SK-N-SH (cell line): ENCODE measurements at regions not wholly inside any gene's neighbourhood (a gene's known extent, or its start where the extent isn't known, plus 50 kb on each side); places are given as distances from the start of the nearest gene placed in this dataset.

Experiments used
- CTCF ChIA-PET: fragments of 300-600, 350-600 bp; formaldehyde crosslinking; extraction: SDS; loops from one replicate; lab custom pipeline; 2021; lab: Yijun Ruan, JAX
- POLR2A ChIA-PET: fragments of 350-600 bp; sonication (Branson Sonifier 250); formaldehyde crosslinking; extraction: SDS; loops from one replicate; lab custom pipeline; 2020; ENCODE audit warnings: antibody characterized with exemption, inconsistent platforms; lab: Yijun Ruan, JAX
- DNase-seq: peaks from one replicate; pipeline ENCODE4 v3.0.0; 2012
- H2AFZ ChIP-seq: fragments of 200-600 bp; sonication (generic); 2 replicates; pipeline ENCODE4 v1.8.1; 2016; ENCODE audit warnings: antibody characterized with exemption, mild to moderate bottlenecking, low read depth
- H3F3A ChIP-seq: fragments of 200-600 bp; sonication (generic); replicated peaks from 2 replicates; pipeline ENCODE3; 2016; ENCODE audit warnings: antibody characterized with exemption, mild to moderate bottlenecking; ENCODE audit not compliant: insufficient read depth
- H3K27ac ChIP-seq, 2 experiments: fragments of 200-500 bp in 1 of 2; fragments of 200-600 bp in 1 of 2; sonication (Bioruptor generic) in 1 of 2; sonication (generic), shearing (Covaris generic) in 1 of 2; 2 replicates each; pipeline versions ENCODE4 v1.5.1 to v1.6.1; 2014 to 2016; ENCODE audit warnings: low read depth in 2 of 2, inconsistent platforms in 1 of 2, low read length in 1 of 2, mild to moderate bottlenecking in 1 of 2, mixed read lengths in 1 of 2
- H3K27me3 ChIP-seq: fragments of 200-600 bp; sonication (generic), shearing (Covaris generic); 2 replicates; pipeline ENCODE4 v1.6.1; 2016; ENCODE audit warnings: mixed run types; ENCODE audit not compliant: insufficient read depth
- H3K36me3 ChIP-seq, 2 experiments: fragments of 200-500 bp in 1 of 2; fragments of 200-600 bp in 1 of 2; sonication (Bioruptor generic) in 1 of 2; sonication (generic) in 1 of 2; replicated peaks in 1 of 2; 2 replicates each; pipeline versions ENCODE3 to v1.5.1; 2014 to 2016; ENCODE audit warnings: low read length in 1 of 2, mild to moderate bottlenecking in 1 of 2; ENCODE audit not compliant: insufficient read depth in 2 of 2, control insufficient read depth in 1 of 2
- H3K4me1 ChIP-seq, 2 experiments: fragments of 200-500 bp in 1 of 2; fragments of 200-600 bp in 1 of 2; sonication (Bioruptor generic) in 1 of 2; sonication (generic), shearing (Covaris generic) in 1 of 2; 2 replicates each; pipeline versions ENCODE4 v1.5.1 to v1.6.1; 2014 to 2016; ENCODE audit warnings: low read depth in 1 of 2, low read length in 1 of 2, mixed run types in 1 of 2; ENCODE audit not compliant: insufficient read depth in 2 of 2, control insufficient read depth in 1 of 2
- H3K4me2 ChIP-seq: fragments of 200-600 bp; sonication (generic), shearing (Covaris generic); 2 replicates; pipeline ENCODE4 v1.6.1; 2017; ENCODE audit warnings: mixed run types
- H3K4me3 ChIP-seq, 2 experiments: fragments of 200-500 bp in 1 of 2; fragments of 200-600 bp in 1 of 2; sonication (Bioruptor generic) in 1 of 2; sonication (generic), shearing (Covaris generic) in 1 of 2; 2 replicates each; pipeline versions ENCODE4 v1.5.1 to v1.8.1; 2014 to 2016; ENCODE audit warnings: low read depth in 2 of 2, inconsistent platforms in 1 of 2, low read length in 1 of 2, mild to moderate bottlenecking in 1 of 2, mixed read lengths in 1 of 2, moderate library complexity in 1 of 2
- H3K79me2 ChIP-seq: fragments of 200-600 bp; sonication (generic); 2 replicates; pipeline ENCODE4 v1.8.1; 2017; ENCODE audit warnings: mild to moderate bottlenecking; ENCODE audit not compliant: insufficient read depth
- H3K9ac ChIP-seq: fragments of 200-600 bp; sonication (generic); 2 replicates; pipeline ENCODE4 v1.6.1; 2017; ENCODE audit warnings: mixed run types
- H3K9me2 ChIP-seq: fragments of 200-600 bp; sonication (generic); 2 replicates; pipeline ENCODE4 v1.6.1; 2017; ENCODE audit warnings: mixed run types
- H3K9me3 ChIP-seq: fragments of 200-600 bp; sonication (generic); 2 replicates; pipeline ENCODE4 v1.6.1; 2017; ENCODE audit warnings: mixed run types, mild to moderate bottlenecking, moderate library complexity
- H4K20me1 ChIP-seq: fragments of 200-600 bp; sonication (generic); 2 replicates; pipeline ENCODE4 v1.6.1; 2017; ENCODE audit warnings: mild to moderate bottlenecking, mixed run types; ENCODE audit not compliant: insufficient read depth
- CHD2 ChIP-seq: fragments of 150-350 bp; IDR thresholded peaks from 2 replicates; pipeline ENCODE4 v1.6.1; 2018; ENCODE audit warnings: low read length; ENCODE audit not compliant: partially characterized antibody
- ELF1 ChIP-seq: IDR thresholded peaks from 2 replicates; pipeline ENCODE4 v1.4.0; 2012
- EP300 ChIP-seq, 2 experiments: IDR thresholded peaks; 2 replicates each; pipeline versions ENCODE4 v1.4.0 to v1.6.1; 2012; ENCODE audit warnings: borderline replicate concordance in 1 of 2, low read depth in 1 of 2, low read length in 1 of 2
- EZH2phosphoT487 ChIP-seq: fragments of 200-600 bp; sonication (generic); IDR thresholded peaks from 2 replicates; pipeline ENCODE4 v1.6.1; 2017; ENCODE audit warnings: low read depth, mixed run types, mild to moderate bottlenecking, antibody characterized with exemption, moderate library complexity, borderline replicate concordance
- FOSL2 ChIP-seq: IDR thresholded peaks from 2 replicates; pipeline ENCODE4 v1.4.0; 2012; ENCODE audit warnings: low read depth, mild to moderate bottlenecking, moderate library complexity, borderline replicate concordance
- FOXJ3 ChIP-seq: sonication (generic); formaldehyde crosslinking; IDR thresholded peaks from 2 replicates; pipeline ENCODE4 v1.5.1; 2020; ENCODE audit warnings: mild to moderate bottlenecking, missing genetic modification reagents
- FOXM1 ChIP-seq: IDR thresholded peaks from 2 replicates; pipeline ENCODE4 v1.4.0; 2012; ENCODE audit warnings: low read depth, mild to moderate bottlenecking
- GABPA ChIP-seq: IDR thresholded peaks from 2 replicates; pipeline ENCODE4 v1.4.0; 2012; ENCODE audit warnings: low read depth, mild to moderate bottlenecking
- MXI1 ChIP-seq: IDR thresholded peaks from 2 replicates; pipeline ENCODE4 v1.6.1; 2012; ENCODE audit warnings: mild to moderate bottlenecking, low read depth, low read length, improper control_type of control experiment
- NFIC ChIP-seq: IDR thresholded peaks from 2 replicates; pipeline ENCODE4 v1.4.0; 2012; ENCODE audit warnings: borderline replicate concordance
- POLR2AphosphoS5 ChIP-seq: IDR thresholded peaks from 2 replicates; pipeline ENCODE4 v1.6.1; 2012; ENCODE audit warnings: low read depth, low read length
- RAD21 ChIP-seq: IDR thresholded peaks from 2 replicates; pipeline ENCODE4 v1.6.1; 2012; ENCODE audit warnings: mild to moderate bottlenecking, low read length
- RCOR1 ChIP-seq: fragments of 150-350 bp; IDR thresholded peaks from 2 replicates; pipeline ENCODE4 v1.6.1; 2017; ENCODE audit warnings: antibody characterized with exemption, low read length
- RXRA ChIP-seq: IDR thresholded peaks from 2 replicates; pipeline ENCODE4 v1.4.0; 2012; ENCODE audit warnings: low read depth, mild to moderate bottlenecking, borderline replicate concordance
- SIN3A ChIP-seq: IDR thresholded peaks from 2 replicates; pipeline ENCODE4 v1.6.1; 2012; ENCODE audit warnings: low read depth, mild to moderate bottlenecking, low read length, moderate library complexity, borderline replicate concordance
- SMC3 ChIP-seq: IDR thresholded peaks from 2 replicates; pipeline ENCODE4 v1.6.1; 2012; ENCODE audit warnings: low read depth, low read length, improper control_type of control experiment
- TAF1 ChIP-seq: IDR thresholded peaks from 2 replicates; pipeline ENCODE4 v1.6.1; 2012; ENCODE audit warnings: low read depth, mild to moderate bottlenecking, low read length, moderate library complexity, borderline replicate concordance
- TCF12 ChIP-seq: IDR thresholded peaks from 2 replicates; pipeline ENCODE4 v1.4.0; 2012
- TEAD4 ChIP-seq: IDR thresholded peaks from 2 replicates; pipeline ENCODE4 v1.4.0; 2012; ENCODE audit warnings: mild to moderate bottlenecking, borderline replicate concordance; ENCODE audit not compliant: insufficient read depth
- WGBS: methylation state at CpG from one replicate; pipeline ENCODE4 v1.1.6; 2017; ENCODE audit warnings: low lambda C conversion rate; 5-methylcytosine and 5-hydroxymethylcytosine counted together
- TF ChIP-seq, protein P1 (sequence below): fragments of 150-350 bp; IDR thresholded peaks from 2 replicates; pipeline ENCODE4 v1.6.1; 2016; ENCODE audit warnings: mild to moderate bottlenecking, low read depth, low read length
- TF ChIP-seq, protein P2 (sequence below): fragments of 200-600 bp; sonication (generic); IDR thresholded peaks from 2 replicates; pipeline ENCODE4 v1.6.1; 2017; ENCODE audit warnings: antibody characterized with exemption, mild to moderate bottlenecking, moderate library complexity
- TF ChIP-seq, protein P3 (sequence below): fragments of 150-350 bp; IDR thresholded peaks from 2 replicates; pipeline ENCODE4 v1.6.1; 2017; ENCODE audit warnings: antibody characterized with exemption, low read length, low read depth, borderline replicate concordance

DNA sequence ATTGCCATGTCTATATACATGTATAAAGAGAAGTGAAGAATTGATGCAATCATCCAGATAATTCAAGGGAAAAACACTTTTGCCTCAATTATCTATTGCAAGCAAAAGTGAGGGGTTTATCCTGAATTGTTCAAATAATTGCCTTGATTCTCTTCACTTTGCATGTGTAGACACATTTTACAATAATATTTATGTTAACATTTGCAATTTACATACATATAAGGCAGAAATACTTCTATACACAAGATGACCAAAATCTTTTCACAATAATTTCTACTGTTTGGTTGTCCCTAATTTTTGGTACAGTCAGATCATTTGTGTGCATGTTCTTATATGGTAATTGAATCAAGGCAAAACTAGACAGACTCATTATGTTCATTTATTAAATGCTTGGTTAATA, 285.3 kb upstream of the TMEM161B start:
- Histone ChIP-seq H3K27me3 (peaks cover 11% of the 10 kb centered on the region; the same call in 1 of the 2 replicates), H3K79me2 (no peaks in the 10 kb centered on the region), H3K4me1 (no peaks in the 10 kb centered on the region), H3K9ac (no peak overlapping the region), H3K9me3 (no peaks in the 10 kb centered on the region), H4K20me1 (no peaks in the 10 kb centered on the region), H3K27ac (no peak overlapping the region), H3K4me2 (no peak overlapping the region), H2AFZ (no peak overlapping the region), H3K9me2 (no peaks in the 10 kb centered on the region), H3F3A (no peaks in the 10 kb centered on the region), H3K36me3 (no peaks in the 10 kb centered on the region), H3K4me3 (no peak overlapping the region)
- CTCF ChIA-PET = no interaction called here
- TF ChIP-seq ELF1 = no peak
- no peak for TF ChIP-seq POLR2AphosphoS5
- TF ChIP-seq RXRA = no peak
- TF ChIP-seq, protein P1, sequence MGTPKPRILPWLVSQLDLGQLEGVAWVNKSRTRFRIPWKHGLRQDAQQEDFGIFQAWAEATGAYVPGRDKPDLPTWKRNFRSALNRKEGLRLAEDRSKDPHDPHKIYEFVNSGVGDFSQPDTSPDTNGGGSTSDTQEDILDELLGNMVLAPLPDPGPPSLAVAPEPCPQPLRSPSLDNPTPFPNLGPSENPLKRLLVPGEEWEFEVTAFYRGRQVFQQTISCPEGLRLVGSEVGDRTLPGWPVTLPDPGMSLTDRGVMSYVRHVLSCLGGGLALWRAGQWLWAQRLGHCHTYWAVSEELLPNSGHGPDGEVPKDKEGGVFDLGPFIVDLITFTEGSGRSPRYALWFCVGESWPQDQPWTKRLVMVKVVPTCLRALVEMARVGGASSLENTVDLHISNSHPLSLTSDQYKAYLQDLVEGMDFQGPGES = no peak
- no peak for TF ChIP-seq MXI1
- no peak for TF ChIP-seq TCF12
- TF ChIP-seq NFIC = no peak
- no peak for TF ChIP-seq RAD21
- POLR2A ChIA-PET = no interaction called here
- DNase-seq = no peak

DNA sequence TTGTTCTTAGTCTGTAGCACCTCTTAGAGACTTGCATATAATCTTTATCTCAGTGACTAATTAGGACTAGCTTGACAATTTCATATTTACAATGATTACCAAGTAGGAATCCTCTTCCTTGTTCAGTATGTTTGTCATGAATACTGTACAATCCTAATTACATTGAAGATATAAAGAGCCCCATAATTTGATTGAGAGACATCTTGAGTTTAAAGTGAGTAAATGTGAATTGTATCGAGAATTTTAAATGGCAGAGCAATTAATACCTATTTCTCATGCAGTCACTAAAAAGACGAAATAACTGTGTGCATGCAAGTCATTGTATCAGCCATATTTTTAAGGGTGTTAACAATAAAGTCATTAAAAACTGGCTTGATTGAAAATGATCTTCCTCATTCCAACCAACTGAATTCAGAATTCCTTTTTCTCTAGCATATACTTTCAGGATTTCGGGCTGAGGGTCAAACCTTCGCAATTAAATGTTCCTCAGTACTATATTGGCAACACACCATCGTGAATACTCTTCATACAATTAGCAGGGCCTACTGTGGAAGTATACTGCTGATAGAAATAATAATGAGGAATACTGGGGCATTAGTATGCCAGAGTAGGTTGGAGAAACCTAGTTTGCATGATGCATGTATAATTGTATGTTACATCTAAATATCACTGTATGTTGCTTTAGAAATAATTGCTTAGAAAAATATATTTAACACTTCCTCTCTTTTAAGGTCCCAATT, 284.7 kb upstream of the TMEM161B start:
- Histone ChIP-seq H3K79me2 (no peaks in the 10 kb centered on the region), H4K20me1 (no peaks in the 10 kb centered on the region), H3K27me3 (peaks cover 11% of the 10 kb centered on the region; the same call in 1 of the 2 replicates), H3F3A (no peaks in the 10 kb centered on the region), H3K9me2 (no peaks in the 10 kb centered on the region), H3K4me1 (no peaks in the 10 kb centered on the region), H3K36me3 (no peaks in the 10 kb centered on the region), H3K4me2 (no peak overlapping the region), H3K9me3 (no peaks in the 10 kb centered on the region), H3K27ac (no peak overlapping the region), H2AFZ (no peak overlapping the region), H3K9ac (no peak overlapping the region), H3K4me3 (no peak overlapping the region)
- TF ChIP-seq FOXJ3 (CRISPR knock-in tag) = no peak
- no peak for TF ChIP-seq EP300 (IDR thresholded peaks at IDR 0.05; ENCODE audit: borderline replicate concordance in 1 of 2, low read depth in 1 of 2, low read length in 1 of 2)
- no peak for TF ChIP-seq FOSL2
- TF ChIP-seq RCOR1 = no peak
- no peak for TF ChIP-seq CHD2
- no peak for TF ChIP-seq TEAD4
- no peak for TF ChIP-seq MXI1
- no peak for TF ChIP-seq RXRA
- TF ChIP-seq, protein P2, sequence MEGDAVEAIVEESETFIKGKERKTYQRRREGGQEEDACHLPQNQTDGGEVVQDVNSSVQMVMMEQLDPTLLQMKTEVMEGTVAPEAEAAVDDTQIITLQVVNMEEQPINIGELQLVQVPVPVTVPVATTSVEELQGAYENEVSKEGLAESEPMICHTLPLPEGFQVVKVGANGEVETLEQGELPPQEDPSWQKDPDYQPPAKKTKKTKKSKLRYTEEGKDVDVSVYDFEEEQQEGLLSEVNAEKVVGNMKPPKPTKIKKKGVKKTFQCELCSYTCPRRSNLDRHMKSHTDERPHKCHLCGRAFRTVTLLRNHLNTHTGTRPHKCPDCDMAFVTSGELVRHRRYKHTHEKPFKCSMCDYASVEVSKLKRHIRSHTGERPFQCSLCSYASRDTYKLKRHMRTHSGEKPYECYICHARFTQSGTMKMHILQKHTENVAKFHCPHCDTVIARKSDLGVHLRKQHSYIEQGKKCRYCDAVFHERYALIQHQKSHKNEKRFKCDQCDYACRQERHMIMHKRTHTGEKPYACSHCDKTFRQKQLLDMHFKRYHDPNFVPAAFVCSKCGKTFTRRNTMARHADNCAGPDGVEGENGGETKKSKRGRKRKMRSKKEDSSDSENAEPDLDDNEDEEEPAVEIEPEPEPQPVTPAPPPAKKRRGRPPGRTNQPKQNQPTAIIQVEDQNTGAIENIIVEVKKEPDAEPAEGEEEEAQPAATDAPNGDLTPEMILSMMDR = no peak
- TF ChIP-seq GABPA = no peak
- TF ChIP-seq, protein P3, sequence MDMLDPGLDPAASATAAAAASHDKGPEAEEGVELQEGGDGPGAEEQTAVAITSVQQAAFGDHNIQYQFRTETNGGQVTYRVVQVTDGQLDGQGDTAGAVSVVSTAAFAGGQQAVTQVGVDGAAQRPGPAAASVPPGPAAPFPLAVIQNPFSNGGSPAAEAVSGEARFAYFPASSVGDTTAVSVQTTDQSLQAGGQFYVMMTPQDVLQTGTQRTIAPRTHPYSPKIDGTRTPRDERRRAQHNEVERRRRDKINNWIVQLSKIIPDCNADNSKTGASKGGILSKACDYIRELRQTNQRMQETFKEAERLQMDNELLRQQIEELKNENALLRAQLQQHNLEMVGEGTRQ = no peak
- TF ChIP-seq, protein P1 = no peak
- TF ChIP-seq TAF1 = no peak
- no peak for TF ChIP-seq RAD21
- no peak for TF ChIP-seq SIN3A
- TF ChIP-seq FOXM1 = no peak
- TF ChIP-seq TCF12 = no peak
- no peak for TF ChIP-seq EZH2phosphoT487
- TF ChIP-seq SMC3 = no peak
- DNase-seq = no peak
- POLR2A ChIA-PET = no interaction called here
- CTCF ChIA-PET = no interaction called here
- WGBS = 3% methylated on average over 5 of the region's 5 CpGs
